ENCODE measurements at regions not wholly inside any gene's neighbourhood (a gene's known extent, or its start where the extent isn't known, plus 50 kb on each side); places are given as distances from the start of the nearest gene placed in this dataset.

DNA sequence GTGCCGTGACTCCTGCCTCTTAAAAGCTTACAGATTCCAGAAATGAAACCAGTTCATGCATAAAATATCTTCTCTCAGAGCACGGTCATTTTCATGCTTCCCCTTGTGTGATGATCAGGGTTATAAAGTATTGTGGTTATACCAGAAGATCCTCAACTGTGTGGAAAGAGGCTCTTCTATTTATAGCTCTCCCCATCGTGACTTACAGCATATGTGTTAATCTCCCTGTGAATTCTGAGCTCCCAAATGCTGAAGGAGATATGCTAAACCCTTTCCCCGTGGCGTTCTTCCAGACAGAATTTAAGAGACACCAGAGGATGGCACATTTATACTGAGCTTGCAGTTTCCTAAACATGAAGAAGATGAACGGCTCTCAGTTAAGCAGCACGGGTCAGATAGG is 158.8 kb downstream of the CDH26 start:
- no peaks in the 10 kb centered on the region for H3K9me3 ChIP-seq
- ChIA-PET CTCF (interaction anchor here (1.3 to 4.7 kb wide), 2 partner anchors 20 to 60 kb away, joined by 4 to 18 read pairs; no protein-coding TSS in a partner anchor), POLR2A (no interaction called here)
- H3K4me3 ChIP-seq: no peak overlapping the region
- TF ChIP-seq, protein P1, sequence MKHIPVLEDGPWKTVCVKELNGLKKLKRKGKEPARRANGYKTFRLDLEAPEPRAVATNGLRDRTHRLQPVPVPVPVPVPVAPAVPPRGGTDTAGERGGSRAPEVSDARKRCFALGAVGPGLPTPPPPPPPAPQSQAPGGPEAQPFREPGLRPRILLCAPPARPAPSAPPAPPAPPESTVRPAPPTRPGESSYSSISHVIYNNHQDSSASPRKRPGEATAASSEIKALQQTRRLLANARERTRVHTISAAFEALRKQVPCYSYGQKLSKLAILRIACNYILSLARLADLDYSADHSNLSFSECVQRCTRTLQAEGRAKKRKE (CRISPR knock-in tag; IDR thresholded peaks at IDR 0.05; ENCODE audit: low read depth): no peak
- TF ChIP-seq RNF2 (IDR thresholded peaks at IDR 0.05; ENCODE audit: borderline replicate concordance, low read depth): no peak
- TF ChIP-seq EHMT2 (IDR thresholded peaks at IDR 0.05; ENCODE audit: low read depth): no peak
- no peak for TF ChIP-seq RARB (CRISPR knock-in tag; IDR thresholded peaks at IDR 0.05)
- TF ChIP-seq MAFK (IDR thresholded peaks at IDR 0.05; ENCODE audit: partially characterized antibody): peak; percentile 23
- DNase-seq (ENCODE audit: low read depth in 1 of 2, low spot score in 1 of 2) (no peak), FAIRE-seq (no peak), ATAC-seq (no peak)
- no peak overlapping the region for H3K27ac ChIP-seq
- no peak overlapping the region for H3K4me2 ChIP-seq
- H3K4me1 ChIP-seq: no peaks in the 10 kb centered on the region
- WGBS (ENCODE audit: missing lambda C conversion rate): 2% methylated on average over 7 of the region's 7 CpGs

DNA sequence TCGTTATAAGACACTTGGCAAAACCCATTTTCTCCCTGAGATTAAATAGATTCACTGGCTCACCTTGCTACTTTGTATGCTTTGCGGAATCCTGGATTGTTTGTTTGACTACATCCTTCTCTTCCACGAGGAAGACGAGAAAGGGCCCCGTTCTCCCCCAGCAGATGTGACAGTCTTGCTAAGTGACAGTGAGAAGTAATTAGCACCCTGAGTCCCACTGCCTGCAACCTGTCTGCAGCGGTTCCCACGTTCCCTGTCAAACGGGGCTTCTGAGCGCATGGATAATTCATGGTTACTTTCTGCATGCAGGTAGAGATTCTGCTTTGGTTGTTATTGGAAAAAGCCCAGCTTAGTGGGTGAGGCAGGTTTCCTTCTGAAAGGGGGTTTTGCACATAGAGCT is 163.7 kb downstream of the CDH26 start:
- Histone ChIP-seq H3K4me3 (no peak overlapping the region), H3K27ac (no peak overlapping the region), H3K4me1 (no peaks in the 10 kb centered on the region), H3K9me3 (no peaks in the 10 kb centered on the region), H3K4me2 (no peak overlapping the region)
- CTCF ChIA-PET: interaction anchor here (1.2 kb wide), 1 partner anchor 16 kb away, joined by 3 read pairs; no protein-coding TSS in a partner anchor
- ATAC-seq (no peak), FAIRE-seq (no peak), DNase-seq (ENCODE audit: low read depth in 1 of 2, low spot score in 1 of 2) (no peak)
- 15% methylated on average over 8 of the region's 9 CpGs for WGBS (ENCODE audit: missing lambda C conversion rate)
- TF ChIP-seq, protein P2, sequence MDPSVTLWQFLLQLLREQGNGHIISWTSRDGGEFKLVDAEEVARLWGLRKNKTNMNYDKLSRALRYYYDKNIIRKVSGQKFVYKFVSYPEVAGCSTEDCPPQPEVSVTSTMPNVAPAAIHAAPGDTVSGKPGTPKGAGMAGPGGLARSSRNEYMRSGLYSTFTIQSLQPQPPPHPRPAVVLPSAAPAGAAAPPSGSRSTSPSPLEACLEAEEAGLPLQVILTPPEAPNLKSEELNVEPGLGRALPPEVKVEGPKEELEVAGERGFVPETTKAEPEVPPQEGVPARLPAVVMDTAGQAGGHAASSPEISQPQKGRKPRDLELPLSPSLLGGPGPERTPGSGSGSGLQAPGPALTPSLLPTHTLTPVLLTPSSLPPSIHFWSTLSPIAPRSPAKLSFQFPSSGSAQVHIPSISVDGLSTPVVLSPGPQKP (IDR thresholded peaks at IDR 0.05; ENCODE audit: low read depth, low read length): no peak
- TF ChIP-seq CBX8 (IDR thresholded peaks at IDR 0.05): no peak
- POLR2A ChIA-PET: no interaction called here

DNA sequence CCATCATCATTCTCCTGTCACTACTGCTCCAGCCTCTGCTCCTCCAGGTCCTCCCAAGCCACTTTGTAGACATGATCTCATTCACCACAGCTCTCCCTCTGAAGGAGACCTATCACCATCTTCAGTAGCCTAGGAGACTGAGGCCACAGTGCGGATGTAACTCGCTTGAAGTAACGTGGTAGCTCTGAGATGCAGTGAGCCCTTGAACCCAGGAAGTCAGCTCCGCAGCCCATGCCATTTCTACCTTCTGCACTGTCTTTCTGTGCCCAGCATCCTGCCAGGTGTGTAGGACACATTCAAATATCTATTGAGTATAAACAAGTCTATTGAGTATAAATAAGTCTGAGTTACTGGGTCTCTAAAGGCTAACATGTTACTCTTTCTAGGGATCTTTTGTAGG is 164.4 kb downstream of the CDH26 start:
- TF ChIP-seq POLR2AphosphoS2 (conservative IDR thresholded peaks at IDR 0.05; ENCODE audit: low read length) (no peak), CHD2 (IDR thresholded peaks at IDR 0.05; ENCODE audit: low read length, partially characterized antibody) (no peak), SMC3 (IDR thresholded peaks at IDR 0.05) (no peak), EHMT2 (IDR thresholded peaks at IDR 0.05; ENCODE audit: low read depth) (no peak), ZNF302 (CRISPR knock-in tag; IDR thresholded peaks at IDR 0.05) (no peak), POLR2A (IDR thresholded peaks at IDR 0.05; ENCODE audit: low read length) (no peak), FOXS1 (CRISPR knock-in tag; IDR thresholded peaks at IDR 0.05) (no peak), NPAS2 (CRISPR knock-in tag; IDR thresholded peaks at IDR 0.05; ENCODE audit: borderline replicate concordance) (no peak), NR3C1 (IDR thresholded peaks at IDR 0.05) (no peak)
- TF ChIP-seq, protein P3, sequence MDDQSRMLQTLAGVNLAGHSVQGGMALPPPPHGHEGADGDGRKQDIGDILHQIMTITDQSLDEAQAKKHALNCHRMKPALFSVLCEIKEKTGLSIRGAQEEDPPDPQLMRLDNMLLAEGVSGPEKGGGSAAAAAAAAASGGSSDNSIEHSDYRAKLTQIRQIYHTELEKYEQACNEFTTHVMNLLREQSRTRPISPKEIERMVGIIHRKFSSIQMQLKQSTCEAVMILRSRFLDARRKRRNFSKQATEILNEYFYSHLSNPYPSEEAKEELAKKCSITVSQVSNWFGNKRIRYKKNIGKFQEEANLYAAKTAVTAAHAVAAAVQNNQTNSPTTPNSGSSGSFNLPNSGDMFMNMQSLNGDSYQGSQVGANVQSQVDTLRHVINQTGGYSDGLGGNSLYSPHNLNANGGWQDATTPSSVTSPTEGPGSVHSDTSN (IDR thresholded peaks at IDR 0.05): no peak
- TF ChIP-seq, protein P4, sequence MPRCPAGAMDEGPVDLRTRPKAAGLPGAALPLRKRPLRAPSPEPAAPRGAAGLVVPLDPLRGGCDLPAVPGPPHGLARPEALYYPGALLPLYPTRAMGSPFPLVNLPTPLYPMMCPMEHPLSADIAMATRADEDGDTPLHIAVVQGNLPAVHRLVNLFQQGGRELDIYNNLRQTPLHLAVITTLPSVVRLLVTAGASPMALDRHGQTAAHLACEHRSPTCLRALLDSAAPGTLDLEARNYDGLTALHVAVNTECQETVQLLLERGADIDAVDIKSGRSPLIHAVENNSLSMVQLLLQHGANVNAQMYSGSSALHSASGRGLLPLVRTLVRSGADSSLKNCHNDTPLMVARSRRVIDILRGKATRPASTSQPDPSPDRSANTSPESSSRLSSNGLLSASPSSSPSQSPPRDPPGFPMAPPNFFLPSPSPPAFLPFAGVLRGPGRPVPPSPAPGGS (IDR thresholded peaks at IDR 0.05): no peak
- TF ChIP-seq, protein P5, sequence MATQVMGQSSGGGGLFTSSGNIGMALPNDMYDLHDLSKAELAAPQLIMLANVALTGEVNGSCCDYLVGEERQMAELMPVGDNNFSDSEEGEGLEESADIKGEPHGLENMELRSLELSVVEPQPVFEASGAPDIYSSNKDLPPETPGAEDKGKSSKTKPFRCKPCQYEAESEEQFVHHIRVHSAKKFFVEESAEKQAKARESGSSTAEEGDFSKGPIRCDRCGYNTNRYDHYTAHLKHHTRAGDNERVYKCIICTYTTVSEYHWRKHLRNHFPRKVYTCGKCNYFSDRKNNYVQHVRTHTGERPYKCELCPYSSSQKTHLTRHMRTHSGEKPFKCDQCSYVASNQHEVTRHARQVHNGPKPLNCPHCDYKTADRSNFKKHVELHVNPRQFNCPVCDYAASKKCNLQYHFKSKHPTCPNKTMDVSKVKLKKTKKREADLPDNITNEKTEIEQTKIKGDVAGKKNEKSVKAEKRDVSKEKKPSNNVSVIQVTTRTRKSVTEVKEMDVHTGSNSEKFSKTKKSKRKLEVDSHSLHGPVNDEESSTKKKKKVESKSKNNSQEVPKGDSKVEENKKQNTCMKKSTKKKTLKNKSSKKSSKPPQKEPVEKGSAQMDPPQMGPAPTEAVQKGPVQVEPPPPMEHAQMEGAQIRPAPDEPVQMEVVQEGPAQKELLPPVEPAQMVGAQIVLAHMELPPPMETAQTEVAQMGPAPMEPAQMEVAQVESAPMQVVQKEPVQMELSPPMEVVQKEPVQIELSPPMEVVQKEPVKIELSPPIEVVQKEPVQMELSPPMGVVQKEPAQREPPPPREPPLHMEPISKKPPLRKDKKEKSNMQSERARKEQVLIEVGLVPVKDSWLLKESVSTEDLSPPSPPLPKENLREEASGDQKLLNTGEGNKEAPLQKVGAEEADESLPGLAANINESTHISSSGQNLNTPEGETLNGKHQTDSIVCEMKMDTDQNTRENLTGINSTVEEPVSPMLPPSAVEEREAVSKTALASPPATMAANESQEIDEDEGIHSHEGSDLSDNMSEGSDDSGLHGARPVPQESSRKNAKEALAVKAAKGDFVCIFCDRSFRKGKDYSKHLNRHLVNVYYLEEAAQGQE (IDR thresholded peaks at IDR 0.05): no peak
- Histone ChIP-seq H3K4me2 (no peak overlapping the region), H3K4me3 (no peak overlapping the region), H3K27ac (no peak overlapping the region), H3K9me3 (no peaks in the 10 kb centered on the region), H3K4me1 (no peaks in the 10 kb centered on the region)
- no peak for DNase-seq (ENCODE audit: low read depth in 1 of 2, low spot score in 1 of 2)
- WGBS (ENCODE audit: missing lambda C conversion rate): 33% methylated on average over 4 of the region's 4 CpGs
- ATAC-seq: no peak
- POLR2A ChIA-PET: no interaction called here
- CTCF ChIA-PET: interaction anchor here (1.2 kb wide), 1 partner anchor 15 kb away, joined by 3 read pairs; no protein-coding TSS in a partner anchor
- no peak for FAIRE-seq
